ENCODE measurements at regions not wholly inside any gene's neighbourhood (a gene's known extent, or its start where the extent isn't known, plus 50 kb on each side); places are given as distances from the start of the nearest gene placed in this dataset.

GRCh38 chr5:51201708-51202107, 181.5 kb upstream of the ISL1 start:
- intact Hi-C loops (cut with micrococcal nuclease) = no loop called here
- Mint-ChIP-seq H3K27ac (no peak overlapping the region), H3K36me3 (ENCODE audit: low read depth) (no peaks in the 10 kb centered on the region), H3K4me3 (no peak overlapping the region), H3K27me3 (no peaks in the 10 kb centered on the region), H3K9me3 (peaks cover 2% of the 10 kb centered on the region), H3K4me1 (ENCODE audit: low read depth) (no peaks in the 10 kb centered on the region)
- TF ChIP-seq CTCF (IDR thresholded peaks at IDR 0.05) = no peak
- no peak for DNase-seq
- no peak for ATAC-seq
- ChIA-PET CTCF (no interaction called here), POLR2A (no interaction called here)

GRCh38 chr5:51202161-51202560, 181.1 kb upstream of the ISL1 start:
- Mint-ChIP-seq H3K9me3 (no peaks in the 10 kb centered on the region), H3K27ac (no peak overlapping the region), H3K4me1 (ENCODE audit: low read depth) (no peaks in the 10 kb centered on the region), H3K27me3 (no peaks in the 10 kb centered on the region), H3K36me3 (ENCODE audit: low read depth) (no peaks in the 10 kb centered on the region), H3K4me3 (no peak overlapping the region)
- ChIA-PET POLR2A (no interaction called here), CTCF (no interaction called here)
- DNase-seq = no peak
- no peak for TF ChIP-seq CTCF (IDR thresholded peaks at IDR 0.05)
- intact Hi-C loops (cut with micrococcal nuclease) = no loop called here
- ATAC-seq = no peak

GRCh38 chr5:51203598-51203997, 179.7 kb upstream of the ISL1 start:
- intact Hi-C loops (cut with micrococcal nuclease) = no loop called here
- Mint-ChIP-seq H3K27ac (no peak overlapping the region), H3K9me3 (no peaks in the 10 kb centered on the region), H3K4me3 (no peak overlapping the region), H3K36me3 (ENCODE audit: low read depth) (no peaks in the 10 kb centered on the region), H3K27me3 (no peaks in the 10 kb centered on the region), H3K4me1 (ENCODE audit: low read depth) (no peaks in the 10 kb centered on the region)
- TF ChIP-seq CTCF (IDR thresholded peaks at IDR 0.05) = no peak
- no peak for ATAC-seq
- DNase-seq = no peak
- ChIA-PET POLR2A (no interaction called here), CTCF (no interaction called here)

GRCh38 chr5:51208296-51208695, 175.0 kb upstream of the ISL1 start:
- intact Hi-C loops (cut with micrococcal nuclease) = no loop called here
- ATAC-seq (no peak), DNase-seq (no peak)
- no peaks in the 10 kb centered on the region for H3K27me3 Mint-ChIP-seq
- H3K4me3 Mint-ChIP-seq = no peak overlapping the region
- no peaks in the 10 kb centered on the region for H3K4me1 Mint-ChIP-seq (ENCODE audit: low read depth)
- TF ChIP-seq CTCF (IDR thresholded peaks at IDR 0.05) = no peak
- H3K9me3 Mint-ChIP-seq = no peaks in the 10 kb centered on the region
- H3K27ac Mint-ChIP-seq = no peak overlapping the region
- ChIA-PET POLR2A (no interaction called here), CTCF (no interaction called here)
- no peaks in the 10 kb centered on the region for H3K36me3 Mint-ChIP-seq (ENCODE audit: low read depth)

GRCh38 chr5:51214746-51215145, 168.5 kb upstream of the ISL1 start:
- DNase-seq = no peak
- ChIA-PET POLR2A (no interaction called here), CTCF (no interaction called here)
- H3K27me3 Mint-ChIP-seq = no peaks in the 10 kb centered on the region
- ATAC-seq = no peak
- H3K27ac Mint-ChIP-seq = no peak overlapping the region
- intact Hi-C loops (cut with micrococcal nuclease) = no loop called here
- no peak overlapping the region for H3K4me3 Mint-ChIP-seq
- no peaks in the 10 kb centered on the region for H3K4me1 Mint-ChIP-seq (ENCODE audit: low read depth)
- H3K9me3 Mint-ChIP-seq = no peaks in the 10 kb centered on the region
- TF ChIP-seq CTCF (IDR thresholded peaks at IDR 0.05) = no peak
- no peaks in the 10 kb centered on the region for H3K36me3 Mint-ChIP-seq (ENCODE audit: low read depth)

Measured in activated CD8-positive, alpha-beta T cell treated with anti-CD3 and anti-CD28 coated beads for 36 hours (primary cell).